PC-3 (cell line): ENCODE measurements at regions not wholly inside any gene's neighbourhood (a gene's known extent, or its start where the extent isn't known, plus 50 kb on each side); places are given as distances from the start of the nearest gene placed in this dataset.

ENCODE experiments used
- ATAC-seq: fragments of 200-7000 bp; cut with Tn5 transposase; 2 replicates; pipeline ENCODE4 v1.9.1; 2020; ENCODE audit warnings: mild to moderate bottlenecking, moderate library complexity
- BruUV-seq: library from RNA; stranded (reverse); fragments of 400-500 nt; replicated peaks from 2 replicates; lab custom pipeline; 2021; lab: Mats Ljungman, UMichigan
- CTCF ChIA-PET: fragments of 300-600 bp; sonication (Branson Sonifier 250); formaldehyde crosslinking; loops from one replicate; lab custom pipeline; 2022; ENCODE audit warnings: antibody characterized with exemption; lab: Charles Lee
- POLR2A ChIA-PET: fragments of 300-600 bp; sonication (Branson Sonifier 250); formaldehyde crosslinking; loops from one replicate; lab custom pipeline; 2022; ENCODE audit warnings: antibody characterized with exemption; ENCODE audit not compliant: unreplicated experiment; lab: Charles Lee
- DNase-seq: peaks from one replicate; pipeline ENCODE4 v3.0.0-alpha.2; 2015
- H2AFZ ChIP-seq: fragments of 300-600 bp; sonication (generic); 2 replicates; pipeline ENCODE4 v1.6.0; 2016; ENCODE audit warnings: antibody characterized with exemption, low read length
- H3F3A ChIP-seq: fragments of 300-600 bp; sonication (generic); one replicate; pipeline ENCODE4 v1.6.0; 2017; ENCODE audit warnings: antibody characterized with exemption, low read length, control low read depth, mild to moderate bottlenecking; ENCODE audit not compliant: unreplicated experiment
- H3K27ac ChIP-seq: fragments of 300-600 bp; sonication (generic); 2 replicates; pipeline ENCODE4 v1.5.1; 2016; ENCODE audit warnings: mild to moderate bottlenecking, low read length
- H3K27me3 ChIP-seq: fragments of 300-600 bp; sonication (generic); 2 replicates; pipeline ENCODE4 v1.6.1; 2016; ENCODE audit warnings: low read length, mixed read lengths
- H3K36me3 ChIP-seq: fragments of 300-600 bp; sonication (generic); 2 replicates; pipeline ENCODE4 v1.6.1; 2016; ENCODE audit warnings: low read depth, mixed run types, low read length, mixed read lengths
- H3K4me1 ChIP-seq: fragments of 300-600 bp; sonication (generic); 2 replicates; pipeline ENCODE4 v1.5.1; 2016; ENCODE audit warnings: low read length; ENCODE audit not compliant: insufficient read depth
- H3K4me2 ChIP-seq: fragments of 300-600 bp; sonication (generic); 2 replicates; pipeline ENCODE4 v1.6.0; 2016; ENCODE audit warnings: low read length
- H3K4me3 ChIP-seq: fragments of 300-600 bp; sonication (generic); 2 replicates; pipeline ENCODE4 v1.5.1; 2016; ENCODE audit warnings: mild to moderate bottlenecking, low read length, mixed read lengths
- H3K79me2 ChIP-seq: fragments of 300-600 bp; sonication (generic); 2 replicates; pipeline ENCODE4 v1.6.1; 2017; ENCODE audit warnings: low read length, mixed read lengths
- H3K9ac ChIP-seq: fragments of 300-600 bp; sonication (generic); 2 replicates; pipeline ENCODE4 v1.6.0; 2016; ENCODE audit warnings: mild to moderate bottlenecking, low read length
- H3K9me2 ChIP-seq: fragments of 300-600 bp; sonication (generic); replicated peaks from 2 replicates; pipeline ENCODE4 v1.6.1; 2016; ENCODE audit warnings: mixed run types, low read length, mixed read lengths
- H3K9me3 ChIP-seq: fragments of 300-600 bp; sonication (generic); 2 replicates; pipeline ENCODE4 v1.6.1; 2016; ENCODE audit warnings: low read length, mixed read lengths
- H4K20me1 ChIP-seq: fragments of 300-600 bp; sonication (generic); 2 replicates; pipeline ENCODE4 v1.6.1; 2016; ENCODE audit warnings: low read length, mixed read lengths
- EZH2 ChIP-seq: fragments of 300-600 bp; sonication (generic); IDR thresholded peaks from one replicate; pipeline ENCODE4 v1.6.1; 2017; ENCODE audit warnings: antibody characterized with exemption, mild to moderate bottlenecking, low read length; ENCODE audit not compliant: unreplicated experiment
- EZH2phosphoT487 ChIP-seq: fragments of 300-600 bp; sonication (generic); IDR thresholded peaks from 2 replicates; pipeline ENCODE4 v1.6.1; 2018; ENCODE audit warnings: mild to moderate bottlenecking, antibody characterized with exemption, low read length, borderline replicate concordance
- intact Hi-C: fragments of 100-400 bp; cut with micrococcal nuclease; formaldehyde crosslinking; loops from 2 replicates; pipeline ENCODE4 v1.9.0; 2023
- TF ChIP-seq, protein P1 (sequence below): fragments of 300-600 bp; sonication (generic); conservative IDR thresholded peaks from 2 replicates; pipeline ENCODE4 v1.5.1; 2017; ENCODE audit warnings: antibody characterized with exemption, low read depth, mild to moderate bottlenecking, low read length

DNA sequence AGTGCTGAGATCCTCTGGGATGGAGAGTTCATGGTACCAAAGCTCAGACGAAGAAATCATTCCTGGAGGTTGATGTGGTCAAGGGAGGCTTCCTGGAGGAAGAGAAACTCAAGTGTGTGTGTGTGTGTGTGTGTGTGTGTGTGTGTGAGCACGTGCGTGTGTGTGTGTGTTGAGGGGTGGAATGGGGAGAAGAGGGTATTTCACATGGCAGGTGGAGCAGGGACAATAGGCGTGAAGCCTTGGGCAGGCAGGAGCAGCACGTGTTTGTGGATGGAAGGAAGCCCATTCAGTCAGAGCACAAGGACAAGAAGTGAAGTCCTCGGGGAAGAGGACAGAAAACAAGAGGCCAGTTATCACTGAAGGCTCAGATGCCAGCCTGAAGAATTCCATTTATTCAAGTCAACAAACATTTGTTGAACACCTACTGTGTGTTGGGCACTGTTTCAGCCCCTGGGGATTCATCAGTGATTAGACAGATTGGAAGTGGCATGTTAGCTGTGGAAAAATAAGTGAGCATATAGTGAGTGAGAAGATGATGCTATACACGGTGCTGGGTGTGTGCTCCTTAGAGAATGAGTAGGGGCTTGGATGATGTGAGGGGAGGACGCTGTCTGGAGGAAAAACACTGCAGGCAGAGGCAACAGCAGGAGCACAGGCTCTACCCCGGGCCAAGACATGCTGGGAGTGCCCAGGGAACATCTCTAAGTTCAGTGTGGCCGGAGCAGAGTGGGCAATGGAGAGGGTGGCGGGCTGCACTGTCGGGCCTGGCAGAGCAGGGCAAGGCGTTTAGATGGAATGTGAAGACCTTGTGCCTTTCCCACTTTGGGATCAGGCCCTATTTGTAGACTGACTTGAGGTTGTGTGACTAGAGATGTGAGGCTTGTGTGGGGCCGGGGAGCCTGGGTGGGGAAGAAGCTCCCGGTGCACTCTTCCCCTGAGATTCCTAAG is 267.1 kb downstream of the CBLN1 start:
- H3K27me3 ChIP-seq: no peaks in the 10 kb centered on the region
- H3K36me3 ChIP-seq: no peaks in the 10 kb centered on the region
- BruUV-seq: no TSS peak
- no peak overlapping the region for H3K9ac ChIP-seq
- H3K9me2 ChIP-seq: no peaks in the 10 kb centered on the region
- H2AFZ ChIP-seq: no peak overlapping the region
- no peak for ATAC-seq
- H3K4me3 ChIP-seq: no peak overlapping the region
- DNase-seq: no peak
- H3K4me1 ChIP-seq: peaks cover 7% of the 10 kb centered on the region; the same call in 1 of the 2 replicates
- H3K9me3 ChIP-seq: no peaks in the 10 kb centered on the region
- intact Hi-C loops: no loop called here
- H3K79me2 ChIP-seq: no peaks in the 10 kb centered on the region
- H3F3A ChIP-seq: no peaks in the 10 kb centered on the region
- H3K4me2 ChIP-seq: no peak overlapping the region
- no peak overlapping the region for H3K27ac ChIP-seq
- no peaks in the 10 kb centered on the region for H4K20me1 ChIP-seq
- CTCF ChIA-PET: no interaction called here
- POLR2A ChIA-PET: no interaction called here
- TF ChIP-seq EZH2phosphoT487: no peak
- TF ChIP-seq EZH2: no peak

DNA sequence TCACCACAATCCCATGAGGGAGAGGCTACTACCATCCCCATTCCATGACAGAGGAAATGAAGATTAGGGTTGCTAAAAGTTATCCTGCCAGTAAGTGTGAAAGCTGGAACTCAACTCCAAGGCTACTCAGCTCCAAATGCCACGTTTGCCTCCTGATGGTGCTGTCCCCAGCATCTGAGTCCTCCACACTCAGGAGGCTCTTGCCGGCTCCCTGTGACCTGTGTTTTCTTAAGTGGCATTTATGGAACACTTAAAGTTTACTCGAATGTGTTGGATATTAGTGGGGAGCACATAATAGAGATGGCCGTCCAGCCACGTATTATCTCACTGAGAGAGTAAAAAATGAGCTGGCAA is 267.9 kb downstream of the CBLN1 start:
- no peaks in the 10 kb centered on the region for H4K20me1 ChIP-seq
- H3K4me3 ChIP-seq: no peak overlapping the region
- no peaks in the 10 kb centered on the region for H3K36me3 ChIP-seq
- intact Hi-C loops: no loop called here
- H3K9me2 ChIP-seq: no peaks in the 10 kb centered on the region
- no TSS peak for BruUV-seq
- no peak overlapping the region for H2AFZ ChIP-seq
- no peak for DNase-seq
- H3K4me1 ChIP-seq: no peaks in the 10 kb centered on the region
- CTCF ChIA-PET: no interaction called here
- TF ChIP-seq EZH2 (no peak), EZH2phosphoT487 (no peak)
- TF ChIP-seq, protein P1, sequence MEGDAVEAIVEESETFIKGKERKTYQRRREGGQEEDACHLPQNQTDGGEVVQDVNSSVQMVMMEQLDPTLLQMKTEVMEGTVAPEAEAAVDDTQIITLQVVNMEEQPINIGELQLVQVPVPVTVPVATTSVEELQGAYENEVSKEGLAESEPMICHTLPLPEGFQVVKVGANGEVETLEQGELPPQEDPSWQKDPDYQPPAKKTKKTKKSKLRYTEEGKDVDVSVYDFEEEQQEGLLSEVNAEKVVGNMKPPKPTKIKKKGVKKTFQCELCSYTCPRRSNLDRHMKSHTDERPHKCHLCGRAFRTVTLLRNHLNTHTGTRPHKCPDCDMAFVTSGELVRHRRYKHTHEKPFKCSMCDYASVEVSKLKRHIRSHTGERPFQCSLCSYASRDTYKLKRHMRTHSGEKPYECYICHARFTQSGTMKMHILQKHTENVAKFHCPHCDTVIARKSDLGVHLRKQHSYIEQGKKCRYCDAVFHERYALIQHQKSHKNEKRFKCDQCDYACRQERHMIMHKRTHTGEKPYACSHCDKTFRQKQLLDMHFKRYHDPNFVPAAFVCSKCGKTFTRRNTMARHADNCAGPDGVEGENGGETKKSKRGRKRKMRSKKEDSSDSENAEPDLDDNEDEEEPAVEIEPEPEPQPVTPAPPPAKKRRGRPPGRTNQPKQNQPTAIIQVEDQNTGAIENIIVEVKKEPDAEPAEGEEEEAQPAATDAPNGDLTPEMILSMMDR: no peak
- no peaks in the 10 kb centered on the region for H3K9me3 ChIP-seq
- no peaks in the 10 kb centered on the region for H3K79me2 ChIP-seq
- ATAC-seq: no peak
- H3K9ac ChIP-seq: no peak overlapping the region
- POLR2A ChIA-PET: no interaction called here
- H3K27me3 ChIP-seq: no peaks in the 10 kb centered on the region
- no peak overlapping the region for H3K27ac ChIP-seq
- no peaks in the 10 kb centered on the region for H3F3A ChIP-seq
- no peak overlapping the region for H3K4me2 ChIP-seq

DNA sequence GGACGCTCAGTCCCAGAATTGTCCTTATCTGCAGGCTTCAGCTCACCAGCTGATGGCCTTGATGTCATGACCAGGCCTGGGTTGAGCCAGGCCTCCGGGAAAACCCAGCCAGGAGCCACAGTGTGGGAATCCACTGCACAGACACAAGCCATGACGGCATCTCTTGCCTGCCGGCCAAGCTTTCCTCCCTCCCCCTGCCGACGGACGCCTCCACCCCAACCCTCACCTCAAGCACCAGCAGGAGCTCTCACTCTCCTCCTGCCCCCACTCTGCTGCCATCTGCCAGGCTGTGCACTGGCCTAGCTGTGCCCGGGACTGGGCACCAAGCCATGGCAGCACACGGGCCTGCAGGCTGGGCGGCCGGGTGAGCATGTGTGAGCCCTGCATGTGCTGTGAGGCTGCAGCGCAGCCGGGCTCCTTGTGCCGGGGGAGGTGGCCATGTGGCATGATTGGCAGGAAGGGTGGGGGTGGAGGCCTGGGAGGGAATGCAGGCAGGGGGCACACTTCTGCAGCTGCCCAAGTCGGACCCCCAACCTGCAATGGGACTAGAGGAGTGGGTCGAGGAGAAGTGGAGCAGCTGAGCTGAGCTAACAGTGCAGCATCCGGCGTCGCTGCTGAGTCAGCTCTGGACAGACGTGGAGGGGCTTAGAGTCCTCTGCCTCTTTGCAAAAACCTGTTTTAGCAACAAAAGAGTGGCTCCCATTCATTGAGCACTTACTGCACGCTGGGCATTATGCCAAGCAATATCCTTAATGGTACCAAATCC is 268.5 kb downstream of the CBLN1 start:
- ChIA-PET CTCF (no interaction called here), POLR2A (no interaction called here)
- Histone ChIP-seq H3K4me1 (no peaks in the 10 kb centered on the region), H3K79me2 (no peaks in the 10 kb centered on the region), H3K4me2 (no peak overlapping the region), H3K4me3 (no peak overlapping the region), H3K9ac (no peak overlapping the region), H4K20me1 (no peaks in the 10 kb centered on the region), H3K36me3 (no peaks in the 10 kb centered on the region), H2AFZ (no peak overlapping the region), H3K27ac (no peak overlapping the region), H3F3A (no peaks in the 10 kb centered on the region), H3K9me3 (no peaks in the 10 kb centered on the region), H3K27me3 (no peaks in the 10 kb centered on the region), H3K9me2 (no peaks in the 10 kb centered on the region)
- BruUV-seq: no TSS peak
- intact Hi-C loops: no loop called here
- no peak for DNase-seq
- no peak for ATAC-seq
- TF ChIP-seq EZH2phosphoT487 (no peak), EZH2 (no peak)
- TF ChIP-seq, protein P1: no peak
